ENCODE measurements at regions not wholly inside any gene's neighbourhood (a gene's known extent, or its start where the extent isn't known, plus 50 kb on each side); places are given as distances from the start of the nearest gene placed in this dataset.
"Not testable (repeated sequence)": the region's sequence is repeated elsewhere in the genome, so short reads cannot be mapped to it uniquely, and the experiment has no call there.

DNA sequence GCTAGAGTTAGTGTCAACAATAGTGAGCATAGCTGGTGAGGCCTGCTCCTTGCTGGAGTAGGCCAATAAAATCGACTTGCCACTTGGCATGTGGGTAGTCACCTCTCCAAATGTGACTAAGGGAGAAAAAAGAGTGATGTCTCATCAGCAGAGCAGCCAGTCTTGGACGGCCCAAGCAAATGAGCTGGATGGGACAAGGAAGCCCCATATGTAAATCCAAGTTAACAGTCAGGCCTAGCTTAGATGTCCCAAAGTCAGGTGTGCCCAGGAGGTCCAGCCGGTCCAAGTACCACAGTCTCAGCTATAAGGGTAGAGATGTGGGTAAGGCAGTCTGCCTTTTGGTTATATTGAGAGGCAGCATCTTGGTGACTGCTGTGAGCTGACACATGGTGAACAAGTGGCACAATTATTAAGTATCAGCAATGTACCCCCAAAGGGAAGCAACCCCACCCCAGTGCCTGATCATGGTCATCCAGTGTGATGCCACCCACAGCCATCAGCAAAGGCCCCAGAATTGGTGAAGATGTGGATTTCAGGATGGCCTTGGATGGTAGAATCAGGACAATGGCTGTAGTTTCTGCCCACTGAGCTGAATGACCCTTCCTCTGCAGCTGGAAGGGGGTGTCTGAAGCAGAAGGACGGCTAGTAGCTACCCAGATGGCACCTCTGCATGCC, 83.4 kb downstream of the TNFRSF13B start:
- FAIRE-seq (no peak), DNase-seq (ENCODE audit: extremely low spot score, insufficient read length, low read depth) (no peak)

DNA sequence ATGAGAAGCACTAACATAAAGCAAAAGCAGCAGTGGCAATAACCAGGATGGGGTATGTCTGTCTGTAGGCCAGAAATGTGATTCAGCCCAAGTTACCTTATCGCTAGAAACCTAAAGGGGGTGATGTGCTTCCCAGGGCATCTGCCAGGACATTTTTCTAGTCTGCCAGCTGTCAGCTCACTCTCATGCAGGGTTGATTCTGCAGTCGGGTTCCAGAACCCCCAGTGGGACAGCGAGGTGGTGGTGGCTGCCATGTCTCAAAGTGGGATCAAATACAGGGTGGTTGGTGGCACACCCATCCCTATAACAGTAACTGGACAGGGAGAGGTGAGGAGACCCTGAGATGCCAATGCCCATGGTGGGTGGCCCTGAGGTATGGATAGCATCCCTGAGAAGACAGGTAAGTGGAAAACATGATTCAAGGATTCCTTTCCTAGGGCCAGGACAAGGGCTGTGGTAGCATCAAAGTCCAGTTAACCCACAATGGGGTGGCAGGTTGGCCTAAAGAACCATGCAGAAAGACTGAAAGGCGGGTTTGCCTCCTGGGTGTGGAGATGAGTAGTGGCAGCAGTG, 84.3 kb downstream of the TNFRSF13B start:
- DNase-seq (ENCODE audit: extremely low spot score, insufficient read length, low read depth) (no peak), FAIRE-seq (no peak)

DNA sequence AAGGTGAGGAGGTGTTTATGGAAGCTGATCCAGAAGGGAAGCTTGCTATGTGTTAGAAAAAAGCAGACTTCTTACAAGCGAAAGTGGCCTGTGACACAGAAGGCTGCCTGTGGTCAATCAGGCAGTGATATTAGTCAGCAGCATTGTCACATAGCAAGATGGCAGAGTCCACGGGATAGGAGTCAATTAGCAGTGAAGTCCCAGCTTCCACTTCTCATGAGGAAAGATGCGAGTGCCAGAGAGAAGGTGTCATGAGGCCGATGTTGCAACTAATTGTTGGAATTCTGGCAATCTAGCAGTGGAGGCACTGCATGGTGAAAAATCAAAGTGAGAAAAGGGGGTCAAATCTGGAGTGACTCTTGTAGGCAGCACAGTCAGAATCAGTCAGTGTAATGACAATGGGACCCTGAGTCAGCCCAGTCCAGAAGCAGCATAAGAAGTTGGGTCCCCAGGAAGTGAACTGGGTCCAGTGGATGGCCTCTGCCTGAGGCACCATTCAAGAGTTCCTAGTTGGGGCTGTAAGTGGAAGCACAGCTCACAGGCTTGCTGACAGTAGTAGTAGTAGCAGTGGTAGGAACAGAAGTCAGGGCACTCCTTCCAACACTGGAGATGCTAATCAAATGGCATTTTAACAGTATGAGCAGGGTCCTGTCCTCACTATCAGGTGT, 85.1 kb downstream of the TNFRSF13B start:
- DNase-seq (ENCODE audit: extremely low spot score, insufficient read length, low read depth) (no peak), FAIRE-seq (no peak)

DNA sequence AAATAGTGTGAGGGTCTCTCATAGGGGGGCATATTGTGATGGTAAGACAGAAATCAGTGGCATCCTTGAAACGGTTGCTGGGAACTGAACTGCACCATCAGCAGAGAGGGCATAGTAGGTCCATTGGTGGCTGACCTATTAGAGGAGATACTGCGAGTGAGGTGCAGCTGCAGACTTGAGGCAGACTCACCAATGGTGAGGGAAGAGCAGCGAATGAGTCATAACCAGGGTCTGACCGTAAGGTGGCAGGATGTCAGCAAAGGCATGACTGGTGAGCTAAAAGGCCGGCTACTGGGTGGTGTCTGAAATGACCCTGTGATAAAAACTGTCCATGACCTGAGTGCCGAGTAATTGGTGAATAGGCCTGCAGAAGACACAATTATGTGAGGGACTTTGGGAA, 86.7 kb downstream of the TNFRSF13B start:
- DNase-seq (ENCODE audit: extremely low spot score, insufficient read length, low read depth); FAIRE-seq: not testable (repeated sequence)

DNA sequence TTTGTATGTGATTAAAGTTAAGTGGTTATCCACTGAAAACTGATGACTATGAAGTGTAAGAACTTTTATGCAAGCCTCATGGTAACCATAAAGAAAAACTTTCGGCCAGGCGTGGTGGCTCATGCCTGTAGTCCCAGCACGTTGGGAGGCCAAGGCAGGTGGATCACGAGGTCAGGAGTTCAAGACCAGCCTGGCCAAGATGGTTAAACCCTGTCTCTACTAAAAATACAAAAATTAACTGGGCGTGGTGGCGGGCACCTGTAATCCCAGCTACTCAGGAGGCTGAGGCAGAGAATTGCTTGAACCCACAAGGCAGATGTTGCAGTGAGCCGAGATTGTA, 89.0 kb downstream of the TNFRSF13B start:
- DNase-seq (ENCODE audit: extremely low spot score, insufficient read length, low read depth); FAIRE-seq: not testable (repeated sequence)

DNA sequence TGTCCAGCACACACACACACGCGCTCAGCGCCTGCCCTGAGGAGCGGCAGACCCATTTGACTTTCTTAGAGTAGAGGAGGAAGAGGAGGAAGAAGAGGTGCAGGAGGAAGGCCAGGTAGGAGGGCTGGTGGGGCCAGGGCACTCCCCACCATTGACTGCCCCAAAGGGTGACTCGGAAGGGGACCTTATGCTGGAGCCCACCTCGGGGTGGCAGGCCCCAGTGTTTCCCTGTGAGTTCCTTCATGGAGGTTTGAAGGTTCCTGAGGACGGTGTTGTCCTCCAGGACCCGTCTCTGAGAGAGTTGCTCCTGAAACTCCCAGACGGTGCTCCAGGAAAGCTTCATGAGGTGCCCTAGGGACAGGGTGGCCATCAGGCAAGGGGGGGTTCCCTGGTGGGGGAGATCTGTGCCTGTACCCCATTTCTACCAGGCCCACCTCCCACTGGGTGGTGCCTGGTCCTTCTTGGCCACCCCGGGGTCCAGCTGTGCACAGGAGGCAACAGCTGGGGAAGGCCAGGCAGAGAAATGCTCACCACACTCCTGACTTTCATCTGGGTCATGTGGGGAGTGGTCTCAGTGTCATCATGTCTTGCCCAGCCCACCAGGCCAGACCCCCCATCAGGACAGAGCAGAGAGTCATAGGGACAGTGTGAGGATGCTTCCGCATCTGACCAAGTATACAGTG, 89.5 kb downstream of the TNFRSF13B start:
- no peak for FAIRE-seq

DNA sequence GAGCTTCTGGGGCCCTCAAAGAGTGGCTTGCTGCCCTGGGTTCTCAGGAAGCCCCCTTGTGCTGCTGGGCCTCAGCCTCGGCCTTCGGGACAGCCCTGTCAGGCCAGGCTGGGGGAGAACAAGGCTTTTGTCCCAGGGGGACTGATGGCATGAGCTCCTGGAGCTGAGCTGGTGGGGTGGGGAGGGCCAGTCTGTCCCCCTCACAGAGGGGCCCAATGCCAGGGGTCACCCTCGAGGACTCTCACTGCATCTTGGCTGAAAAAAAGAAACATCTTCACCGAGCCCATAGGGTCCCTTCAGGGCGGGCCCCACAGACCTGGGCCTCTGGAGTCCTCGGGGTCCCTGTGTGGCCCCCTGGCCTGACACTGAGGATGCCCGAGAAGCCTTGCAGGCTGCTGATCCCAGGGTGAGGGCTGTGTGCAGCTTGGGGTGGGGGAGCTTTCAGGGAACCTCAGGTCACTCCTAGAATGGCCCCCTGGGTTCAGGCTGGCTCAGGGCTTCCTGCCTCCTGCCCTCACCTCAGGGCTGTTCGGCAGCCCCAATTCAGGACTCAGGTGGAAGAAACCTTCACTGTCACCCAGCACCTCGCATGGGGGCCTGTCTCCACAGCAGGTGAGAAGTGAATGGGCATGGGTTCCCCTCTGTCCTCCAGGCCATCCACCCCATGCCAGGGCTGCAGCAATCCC, 90.5 kb downstream of the TNFRSF13B start:
- no peak for DNase-seq (ENCODE audit: extremely low spot score, insufficient read length, low read depth)
- FAIRE-seq, result no peak

More for the DNA sequence above, 89.5 kb downstream of the TNFRSF13B start:
- no peak for DNase-seq (ENCODE audit: extremely low spot score, insufficient read length, low read depth)

DNA sequence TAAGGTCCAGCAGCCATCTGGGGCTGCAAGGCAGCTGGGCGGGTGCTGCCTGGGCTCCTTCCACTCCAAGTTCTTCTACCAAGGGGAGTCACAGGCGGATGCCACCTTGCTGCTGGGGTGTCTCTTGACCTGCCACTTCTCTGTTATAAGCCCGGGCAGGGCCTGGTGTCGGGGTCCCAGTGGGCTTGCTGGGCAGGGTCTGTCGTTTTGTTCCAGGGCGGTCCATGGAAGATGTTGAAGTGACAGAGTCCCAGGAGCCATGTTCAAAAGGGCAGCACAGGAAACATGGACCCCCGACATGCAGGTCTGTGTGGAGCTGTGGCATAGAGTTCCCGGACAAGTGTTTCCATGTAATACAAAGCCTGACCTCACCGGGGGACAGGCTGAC, 91.1 kb downstream of the TNFRSF13B start:
- FAIRE-seq (no peak), DNase-seq (ENCODE audit: extremely low spot score, insufficient read length, low read depth) (no peak)

DNA sequence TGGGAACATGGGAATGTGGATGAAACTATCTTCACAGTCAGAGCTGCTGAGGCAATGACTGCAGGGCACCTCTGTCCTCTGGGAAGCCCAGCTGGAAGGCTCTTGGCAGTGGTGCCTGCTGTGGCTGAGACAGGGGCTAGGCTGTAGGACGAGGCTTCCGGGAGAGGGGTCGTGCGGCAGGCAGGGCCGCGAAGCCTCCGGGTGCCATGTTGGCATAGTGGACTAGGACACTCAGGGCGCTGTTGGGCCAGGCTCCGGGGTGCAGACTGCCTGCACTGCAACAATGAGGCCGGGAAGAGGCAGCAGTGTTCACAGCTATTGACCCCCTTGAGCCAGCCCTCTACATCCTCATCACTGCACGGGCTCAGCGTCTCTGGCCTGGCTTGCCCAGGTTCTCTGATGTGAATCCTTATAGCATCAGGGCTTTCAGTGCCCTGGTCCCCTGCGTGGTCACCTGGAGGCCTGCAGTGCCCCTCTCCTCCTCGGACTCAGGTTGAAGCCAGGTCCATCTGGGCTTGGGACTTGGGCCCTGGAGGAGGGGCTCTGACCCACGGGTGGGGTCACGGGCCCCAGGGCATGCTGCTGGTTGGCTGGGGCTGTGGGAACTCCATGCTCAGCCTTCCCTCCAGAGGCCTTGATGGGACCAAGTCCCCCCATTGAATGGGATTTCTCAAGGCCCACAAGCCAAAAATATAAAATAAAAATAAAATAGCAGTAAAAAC, 91.6 kb downstream of the TNFRSF13B start:
- DNase-seq (ENCODE audit: extremely low spot score, insufficient read length, low read depth), result no peak
- no peak for FAIRE-seq

DNA sequence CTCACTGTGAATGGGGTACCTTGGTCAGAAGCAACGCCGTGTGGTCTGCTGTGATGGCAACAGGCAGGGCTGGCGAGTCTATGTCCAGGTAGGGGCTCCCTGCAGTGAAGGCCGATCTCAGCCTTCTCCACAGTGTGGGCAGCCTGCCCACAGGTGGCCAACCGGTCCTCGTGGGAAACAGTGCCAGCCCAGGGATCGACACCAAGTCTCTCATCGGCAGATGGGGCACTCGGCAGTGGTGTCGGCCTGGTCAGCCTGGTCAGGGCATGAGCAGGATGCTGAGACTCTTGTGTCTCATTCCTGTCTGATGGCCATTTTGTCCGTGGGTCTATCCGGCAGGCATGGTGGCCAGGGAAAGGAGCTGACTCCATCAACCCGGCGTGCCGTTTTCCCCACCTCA, 92.2 kb downstream of the TNFRSF13B start:
- DNase-seq (ENCODE audit: extremely low spot score, insufficient read length, low read depth), result no peak

DNA sequence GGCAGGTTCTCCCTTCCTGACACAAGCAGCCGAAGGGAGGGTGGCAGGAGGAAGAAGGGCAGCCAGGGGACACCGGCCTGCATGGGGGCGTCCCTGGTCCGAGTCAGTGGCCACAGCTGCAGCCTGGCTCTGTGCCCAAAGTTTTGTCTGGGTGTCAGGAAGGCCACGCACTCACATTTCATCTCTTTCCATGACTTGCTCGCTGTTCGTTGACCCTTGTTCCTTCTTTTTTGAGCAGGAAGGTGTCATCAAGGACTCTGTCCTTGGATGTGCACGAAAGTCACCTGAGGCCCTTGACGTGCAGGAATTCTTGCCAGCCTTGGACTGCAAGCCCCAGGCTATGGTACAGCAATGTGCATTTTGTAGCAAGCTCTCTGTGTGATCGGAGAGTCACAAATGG, 93.3 kb downstream of the TNFRSF13B start:
- DNase-seq (ENCODE audit: extremely low spot score, insufficient read length, low read depth), result no peak
- FAIRE-seq, result no peak

More for the DNA sequence above, 92.2 kb downstream of the TNFRSF13B start:
- no peak for FAIRE-seq

DNA sequence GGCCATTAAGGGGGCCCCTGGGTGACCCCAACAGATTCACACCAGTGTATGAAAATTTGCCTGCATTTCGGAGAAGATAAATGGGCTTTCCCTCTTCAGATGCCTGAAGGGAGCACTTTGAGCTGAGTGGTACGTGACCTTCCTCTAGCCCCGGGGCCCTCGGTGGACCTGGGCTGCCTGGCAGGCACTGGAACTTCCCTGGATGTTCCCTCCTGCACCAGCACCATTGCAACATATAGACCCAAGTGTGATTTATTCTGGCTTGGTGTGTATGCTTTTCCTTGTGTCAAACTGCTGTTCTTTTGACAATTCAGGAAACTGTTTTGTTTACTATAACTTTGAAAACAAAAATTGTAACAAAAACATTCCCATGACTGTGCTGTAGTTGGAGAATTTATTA, 93.8 kb downstream of the TNFRSF13B start:
- FAIRE-seq (no peak), DNase-seq (ENCODE audit: extremely low spot score, insufficient read length, low read depth) (no peak)

DNA sequence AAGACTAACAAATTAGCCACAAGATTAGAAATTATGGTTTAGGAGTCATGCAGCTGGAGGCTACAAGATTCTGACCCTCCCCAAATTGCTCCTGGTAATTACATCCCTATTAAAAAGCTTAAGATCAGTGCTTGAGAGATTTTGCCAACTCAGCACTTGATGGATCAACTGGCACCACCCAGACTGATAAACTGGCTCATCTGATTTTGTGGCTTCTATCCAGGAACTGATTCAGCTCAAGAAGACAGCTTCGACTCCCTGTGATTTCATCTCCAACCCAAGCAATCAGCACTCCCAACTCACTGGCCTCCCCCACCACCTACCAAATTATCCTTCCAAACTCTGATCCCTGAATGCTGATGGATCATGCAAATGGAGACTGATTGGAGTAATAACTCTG, 94.8 kb downstream of the TNFRSF13B start:
- DNase-seq (ENCODE audit: extremely low spot score, insufficient read length, low read depth) (no peak), FAIRE-seq (no peak)

DNA sequence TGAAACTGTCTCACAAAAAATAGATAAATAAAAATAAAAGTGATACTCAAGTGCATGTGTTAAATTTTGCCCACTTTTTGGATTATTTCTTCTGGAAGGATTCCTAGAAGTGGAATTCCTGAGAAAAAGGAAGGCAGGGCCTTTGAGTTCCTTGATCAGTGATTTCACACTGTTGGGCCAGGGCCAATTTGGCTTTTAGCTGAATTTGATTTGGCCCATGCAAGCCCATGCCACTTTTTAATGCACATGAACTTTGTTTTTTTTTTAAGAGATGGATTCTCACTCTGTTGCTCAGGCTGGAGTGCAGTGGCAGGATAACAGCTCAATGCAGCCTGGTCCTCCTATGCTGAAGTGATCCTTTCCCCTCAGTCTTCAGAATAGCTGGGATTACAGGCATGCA, 96.3 kb downstream of the TNFRSF13B start:
- DNase-seq (ENCODE audit: extremely low spot score, insufficient read length, low read depth) (no peak), FAIRE-seq (no peak)

DNA sequence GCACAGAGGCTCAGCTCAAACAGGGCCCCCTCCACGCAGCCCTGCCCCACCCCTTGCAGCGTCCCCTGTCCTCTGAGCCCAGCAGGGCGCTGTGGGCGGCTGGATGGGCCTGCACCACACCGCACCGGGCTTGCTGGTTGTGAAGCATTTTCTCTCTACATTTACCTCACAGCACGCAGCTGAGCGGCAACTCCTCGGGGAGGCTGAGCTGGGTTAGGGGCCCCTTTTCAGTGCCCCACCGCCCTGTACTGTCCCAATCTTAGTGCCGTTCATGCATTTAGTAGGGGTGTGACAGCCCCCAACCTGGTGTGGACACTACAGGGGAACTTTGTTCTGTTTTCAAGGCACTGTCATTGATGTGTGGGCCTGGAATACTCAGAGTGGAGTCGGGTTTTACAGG, 97.7 kb downstream of the TNFRSF13B start:
- FAIRE-seq, result not testable (repeated sequence)

DNA sequence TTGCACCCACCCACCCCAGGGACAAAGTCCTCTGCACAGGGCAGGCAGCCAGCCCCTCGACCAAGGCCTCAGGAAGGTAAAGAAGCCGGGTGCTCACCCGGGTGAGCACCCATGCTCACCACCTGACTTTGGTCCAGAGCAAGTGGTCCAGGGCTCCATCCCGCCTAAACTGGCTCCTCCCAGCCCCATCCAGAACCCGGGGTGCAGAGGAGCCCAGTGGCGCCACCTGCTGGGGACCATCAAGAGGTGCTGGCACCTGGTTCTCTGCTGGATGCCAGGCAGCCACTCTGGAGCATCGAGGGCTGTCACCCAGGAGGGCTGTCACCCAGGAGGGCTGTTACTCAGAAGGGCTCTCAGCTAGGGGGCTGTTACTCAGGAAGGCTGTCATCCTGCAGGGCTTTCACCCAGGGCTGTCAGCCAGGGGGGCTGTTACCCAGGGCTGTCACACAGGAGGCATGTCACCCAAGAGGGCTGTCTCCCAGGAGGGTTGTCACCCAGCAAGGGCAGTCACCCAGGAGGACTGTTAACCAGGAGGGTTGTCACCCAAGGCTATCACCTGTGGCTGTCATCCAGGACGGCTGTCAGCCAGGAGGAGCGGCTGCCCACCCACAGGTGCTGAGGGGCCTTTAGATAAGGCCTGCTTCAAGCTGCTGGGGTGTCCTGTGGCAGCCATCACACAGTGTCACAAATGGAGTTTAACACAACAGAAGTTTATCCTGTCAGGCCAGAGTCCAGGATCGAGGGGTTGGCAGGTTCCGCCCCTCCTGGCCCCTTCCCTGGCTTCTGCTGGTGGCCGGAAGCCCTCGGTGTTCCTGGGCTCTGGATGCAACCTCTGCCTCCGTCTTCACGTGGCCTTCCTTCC, 98.5 kb downstream of the TNFRSF13B start:
- DNase-seq (ENCODE audit: extremely low spot score, insufficient read length, low read depth), result peak; percentile 40
- FAIRE-seq, result no peak

More for the DNA sequence above, 97.7 kb downstream of the TNFRSF13B start:
- DNase-seq (ENCODE audit: extremely low spot score, insufficient read length, low read depth), result not testable (repeated sequence)

DNA sequence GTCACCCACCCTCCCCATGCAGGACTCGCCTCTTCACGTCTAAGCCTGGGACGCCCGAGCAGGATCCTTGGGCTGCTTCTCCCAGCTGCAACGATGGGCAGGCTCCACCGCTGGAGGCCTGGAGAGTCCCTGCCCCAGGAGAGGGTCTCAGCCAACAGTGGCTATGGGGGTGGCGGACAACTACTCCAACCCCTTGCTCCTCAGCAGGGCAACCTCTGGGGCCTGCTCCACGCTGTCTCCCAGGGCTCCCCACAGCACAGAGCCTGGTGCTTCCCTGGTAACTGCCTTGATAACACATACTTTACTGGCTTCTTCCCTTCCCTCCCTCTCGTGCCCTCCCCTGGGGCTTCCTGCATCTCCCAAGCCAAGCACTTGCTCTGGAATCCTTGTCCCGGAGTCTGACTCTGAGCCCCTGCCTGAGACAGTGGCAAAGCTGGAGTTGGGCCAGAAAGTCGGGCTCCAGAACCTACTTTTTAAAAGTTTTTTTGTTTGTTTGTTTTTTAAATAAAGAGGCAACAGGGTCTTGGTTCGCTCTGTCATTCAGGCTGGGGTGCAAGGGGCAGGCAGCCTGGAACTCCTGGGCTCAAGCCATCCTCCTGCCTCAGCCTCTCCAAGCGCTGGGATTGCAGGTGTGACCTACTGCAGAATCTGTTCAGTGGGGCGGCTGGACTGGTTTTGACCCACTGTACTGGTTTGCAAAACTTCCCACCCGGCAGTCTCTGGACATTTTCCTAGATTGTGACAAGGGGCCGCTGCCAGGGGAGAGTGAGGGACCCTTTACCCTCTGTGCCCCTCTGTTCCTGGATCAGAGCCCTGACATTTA, 99.4 kb downstream of the TNFRSF13B start:
- no peak for FAIRE-seq
- DNase-seq (ENCODE audit: extremely low spot score, insufficient read length, low read depth), result no peak
